SK-N-SH (cell line): ENCODE measurements at regions not wholly inside any gene's neighbourhood (a gene's known extent, or its start where the extent isn't known, plus 50 kb on each side); places are given as distances from the start of the nearest gene placed in this dataset.

ENCODE experiments used
- CTCF ChIA-PET: fragments of 300-600, 350-600 bp; formaldehyde crosslinking; extraction: SDS; loops from one replicate; lab custom pipeline; 2021; lab: Yijun Ruan, JAX
- POLR2A ChIA-PET: fragments of 350-600 bp; sonication (Branson Sonifier 250); formaldehyde crosslinking; extraction: SDS; loops from one replicate; lab custom pipeline; 2020; ENCODE audit warnings: antibody characterized with exemption, inconsistent platforms; lab: Yijun Ruan, JAX
- DNase-seq: peaks from one replicate; pipeline ENCODE4 v3.0.0; 2012
- H2AFZ ChIP-seq: fragments of 200-600 bp; sonication (generic); 2 replicates; pipeline ENCODE4 v1.8.1; 2016; ENCODE audit warnings: antibody characterized with exemption, mild to moderate bottlenecking, low read depth
- H3F3A ChIP-seq: fragments of 200-600 bp; sonication (generic); replicated peaks from 2 replicates; pipeline ENCODE3; 2016; ENCODE audit warnings: antibody characterized with exemption, mild to moderate bottlenecking; ENCODE audit not compliant: insufficient read depth
- H3K27ac ChIP-seq, 2 experiments: fragments of 200-500 bp in 1 of 2; fragments of 200-600 bp in 1 of 2; sonication (Bioruptor generic) in 1 of 2; sonication (generic), shearing (Covaris generic) in 1 of 2; 2 replicates each; pipeline versions ENCODE4 v1.5.1 to v1.6.1; 2014 to 2016; ENCODE audit warnings: low read depth in 2 of 2, inconsistent platforms in 1 of 2, low read length in 1 of 2, mild to moderate bottlenecking in 1 of 2, mixed read lengths in 1 of 2
- H3K27me3 ChIP-seq: fragments of 200-600 bp; sonication (generic), shearing (Covaris generic); 2 replicates; pipeline ENCODE4 v1.6.1; 2016; ENCODE audit warnings: mixed run types; ENCODE audit not compliant: insufficient read depth
- H3K36me3 ChIP-seq, 2 experiments: fragments of 200-500 bp in 1 of 2; fragments of 200-600 bp in 1 of 2; sonication (Bioruptor generic) in 1 of 2; sonication (generic) in 1 of 2; replicated peaks in 1 of 2; 2 replicates each; pipeline versions ENCODE3 to v1.5.1; 2014 to 2016; ENCODE audit warnings: low read length in 1 of 2, mild to moderate bottlenecking in 1 of 2; ENCODE audit not compliant: insufficient read depth in 2 of 2, control insufficient read depth in 1 of 2
- H3K4me1 ChIP-seq, 2 experiments: fragments of 200-500 bp in 1 of 2; fragments of 200-600 bp in 1 of 2; sonication (Bioruptor generic) in 1 of 2; sonication (generic), shearing (Covaris generic) in 1 of 2; 2 replicates each; pipeline versions ENCODE4 v1.5.1 to v1.6.1; 2014 to 2016; ENCODE audit warnings: low read depth in 1 of 2, low read length in 1 of 2, mixed run types in 1 of 2; ENCODE audit not compliant: insufficient read depth in 2 of 2, control insufficient read depth in 1 of 2
- H3K4me2 ChIP-seq: fragments of 200-600 bp; sonication (generic), shearing (Covaris generic); 2 replicates; pipeline ENCODE4 v1.6.1; 2017; ENCODE audit warnings: mixed run types
- H3K4me3 ChIP-seq, 2 experiments: fragments of 200-500 bp in 1 of 2; fragments of 200-600 bp in 1 of 2; sonication (Bioruptor generic) in 1 of 2; sonication (generic), shearing (Covaris generic) in 1 of 2; 2 replicates each; pipeline versions ENCODE4 v1.5.1 to v1.8.1; 2014 to 2016; ENCODE audit warnings: low read depth in 2 of 2, inconsistent platforms in 1 of 2, low read length in 1 of 2, mild to moderate bottlenecking in 1 of 2, mixed read lengths in 1 of 2, moderate library complexity in 1 of 2
- H3K79me2 ChIP-seq: fragments of 200-600 bp; sonication (generic); 2 replicates; pipeline ENCODE4 v1.8.1; 2017; ENCODE audit warnings: mild to moderate bottlenecking; ENCODE audit not compliant: insufficient read depth
- H3K9ac ChIP-seq: fragments of 200-600 bp; sonication (generic); 2 replicates; pipeline ENCODE4 v1.6.1; 2017; ENCODE audit warnings: mixed run types
- H3K9me2 ChIP-seq: fragments of 200-600 bp; sonication (generic); 2 replicates; pipeline ENCODE4 v1.6.1; 2017; ENCODE audit warnings: mixed run types
- H3K9me3 ChIP-seq: fragments of 200-600 bp; sonication (generic); 2 replicates; pipeline ENCODE4 v1.6.1; 2017; ENCODE audit warnings: mixed run types, mild to moderate bottlenecking, moderate library complexity
- H4K20me1 ChIP-seq: fragments of 200-600 bp; sonication (generic); 2 replicates; pipeline ENCODE4 v1.6.1; 2017; ENCODE audit warnings: mild to moderate bottlenecking, mixed run types; ENCODE audit not compliant: insufficient read depth
- CHD2 ChIP-seq: fragments of 150-350 bp; IDR thresholded peaks from 2 replicates; pipeline ENCODE4 v1.6.1; 2018; ENCODE audit warnings: low read length; ENCODE audit not compliant: partially characterized antibody
- CTCF ChIP-seq: fragments of 200-600 bp; sonication (generic); IDR thresholded peaks from 2 replicates; pipeline ENCODE4 v1.6.1; 2017; ENCODE audit warnings: antibody characterized with exemption, mild to moderate bottlenecking, moderate library complexity
- EP300 ChIP-seq, 2 experiments: IDR thresholded peaks; 2 replicates each; pipeline versions ENCODE4 v1.4.0 to v1.6.1; 2012; ENCODE audit warnings: borderline replicate concordance in 1 of 2, low read depth in 1 of 2, low read length in 1 of 2
- EZH2phosphoT487 ChIP-seq: fragments of 200-600 bp; sonication (generic); IDR thresholded peaks from 2 replicates; pipeline ENCODE4 v1.6.1; 2017; ENCODE audit warnings: low read depth, mixed run types, mild to moderate bottlenecking, antibody characterized with exemption, moderate library complexity, borderline replicate concordance
- FOSL2 ChIP-seq: IDR thresholded peaks from 2 replicates; pipeline ENCODE4 v1.4.0; 2012; ENCODE audit warnings: low read depth, mild to moderate bottlenecking, moderate library complexity, borderline replicate concordance
- FOXJ3 ChIP-seq: sonication (generic); formaldehyde crosslinking; IDR thresholded peaks from 2 replicates; pipeline ENCODE4 v1.5.1; 2020; ENCODE audit warnings: mild to moderate bottlenecking, missing genetic modification reagents
- FOXM1 ChIP-seq: IDR thresholded peaks from 2 replicates; pipeline ENCODE4 v1.4.0; 2012; ENCODE audit warnings: low read depth, mild to moderate bottlenecking
- GABPA ChIP-seq: IDR thresholded peaks from 2 replicates; pipeline ENCODE4 v1.4.0; 2012; ENCODE audit warnings: low read depth, mild to moderate bottlenecking
- GATA2 ChIP-seq: sonication (generic); formaldehyde crosslinking; IDR thresholded peaks from 2 replicates; pipeline ENCODE4 v1.5.0; 2020; ENCODE audit warnings: mild to moderate bottlenecking, missing genetic modification reagents
- JUND ChIP-seq: IDR thresholded peaks from 2 replicates; pipeline ENCODE4 v1.4.0; 2012
- MXI1 ChIP-seq: IDR thresholded peaks from 2 replicates; pipeline ENCODE4 v1.6.1; 2012; ENCODE audit warnings: mild to moderate bottlenecking, low read depth, low read length, improper control_type of control experiment
- NFIC ChIP-seq: IDR thresholded peaks from 2 replicates; pipeline ENCODE4 v1.4.0; 2012; ENCODE audit warnings: borderline replicate concordance
- NRF1 ChIP-seq: IDR thresholded peaks from 2 replicates; pipeline ENCODE4 v1.6.1; 2012; ENCODE audit warnings: low read depth, mild to moderate bottlenecking, low read length
- POLR2AphosphoS5 ChIP-seq: IDR thresholded peaks from 2 replicates; pipeline ENCODE4 v1.6.1; 2012; ENCODE audit warnings: low read depth, low read length
- RAD21 ChIP-seq: IDR thresholded peaks from 2 replicates; pipeline ENCODE4 v1.6.1; 2012; ENCODE audit warnings: mild to moderate bottlenecking, low read length
- RFX5 ChIP-seq: IDR thresholded peaks from 2 replicates; pipeline ENCODE4 v1.6.1; 2012; ENCODE audit warnings: mild to moderate bottlenecking, improper control_type of control experiment, low read length
- SIN3A ChIP-seq: IDR thresholded peaks from 2 replicates; pipeline ENCODE4 v1.6.1; 2012; ENCODE audit warnings: low read depth, mild to moderate bottlenecking, low read length, moderate library complexity, borderline replicate concordance
- TAF1 ChIP-seq: IDR thresholded peaks from 2 replicates; pipeline ENCODE4 v1.6.1; 2012; ENCODE audit warnings: low read depth, mild to moderate bottlenecking, low read length, moderate library complexity, borderline replicate concordance
- TEAD4 ChIP-seq: IDR thresholded peaks from 2 replicates; pipeline ENCODE4 v1.4.0; 2012; ENCODE audit warnings: mild to moderate bottlenecking, borderline replicate concordance; ENCODE audit not compliant: insufficient read depth
- USF2 ChIP-seq: fragments of 150-350 bp; IDR thresholded peaks from 2 replicates; pipeline ENCODE4 v1.6.1; 2017; ENCODE audit warnings: antibody characterized with exemption, low read length, low read depth, borderline replicate concordance
- WGBS: methylation state at CpG from one replicate; pipeline ENCODE4 v1.1.6; 2017; ENCODE audit warnings: low lambda C conversion rate; 5-methylcytosine and 5-hydroxymethylcytosine counted together
- TF ChIP-seq, protein P1 (sequence below): IDR thresholded peaks from 2 replicates; pipeline ENCODE4; 2012
- TF ChIP-seq, protein P2 (sequence below): IDR thresholded peaks from 2 replicates; pipeline ENCODE4 v1.4.0; 2012; ENCODE audit warnings: low read depth

DNA sequence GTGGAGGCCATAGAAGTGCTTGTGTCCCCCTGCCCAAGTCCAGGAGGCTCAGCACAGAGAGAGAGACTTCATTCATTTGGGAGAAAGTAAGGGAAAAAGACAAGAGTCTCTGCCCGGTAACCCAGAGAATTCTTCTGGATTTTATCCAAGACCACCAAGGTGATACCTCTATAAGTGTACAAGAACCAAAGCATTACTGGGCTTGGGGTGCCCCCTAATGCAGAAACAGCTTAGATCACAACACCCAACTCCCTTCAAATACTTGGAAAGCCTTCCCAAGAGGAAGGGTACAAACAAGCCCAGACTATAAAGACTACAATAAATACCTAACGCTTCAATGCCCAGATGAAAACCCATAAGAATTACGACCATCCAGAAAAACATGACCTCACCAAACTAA, 119.7 kb upstream of the PDE3A start:
- H3K9me2 ChIP-seq = no peaks in the 10 kb centered on the region
- H3K9ac ChIP-seq = no peak overlapping the region
- no peaks in the 10 kb centered on the region for H3K27me3 ChIP-seq
- DNase-seq = no peak
- no peaks in the 10 kb centered on the region for H3F3A ChIP-seq
- H3K4me2 ChIP-seq = no peak overlapping the region
- TF ChIP-seq RAD21 (no peak), JUND (no peak), FOSL2 (no peak), EP300 (IDR thresholded peaks at IDR 0.05; ENCODE audit: borderline replicate concordance in 1 of 2, low read depth in 1 of 2, low read length in 1 of 2) (no peak), NRF1 (no peak), USF2 (no peak), RFX5 (no peak), GATA2 (CRISPR knock-in tag) (no peak), MXI1 (no peak), TEAD4 (no peak), SIN3A (no peak), CHD2 (no peak)
- TF ChIP-seq, protein P1, sequence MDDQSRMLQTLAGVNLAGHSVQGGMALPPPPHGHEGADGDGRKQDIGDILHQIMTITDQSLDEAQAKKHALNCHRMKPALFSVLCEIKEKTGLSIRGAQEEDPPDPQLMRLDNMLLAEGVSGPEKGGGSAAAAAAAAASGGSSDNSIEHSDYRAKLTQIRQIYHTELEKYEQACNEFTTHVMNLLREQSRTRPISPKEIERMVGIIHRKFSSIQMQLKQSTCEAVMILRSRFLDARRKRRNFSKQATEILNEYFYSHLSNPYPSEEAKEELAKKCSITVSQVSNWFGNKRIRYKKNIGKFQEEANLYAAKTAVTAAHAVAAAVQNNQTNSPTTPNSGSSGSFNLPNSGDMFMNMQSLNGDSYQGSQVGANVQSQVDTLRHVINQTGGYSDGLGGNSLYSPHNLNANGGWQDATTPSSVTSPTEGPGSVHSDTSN = no peak
- WGBS = 58% methylated on average over 3 of the region's 3 CpGs
- H3K36me3 ChIP-seq = no peaks in the 10 kb centered on the region
- H3K9me3 ChIP-seq = no peaks in the 10 kb centered on the region; the same call in 1 of the 2 replicates
- no peaks in the 10 kb centered on the region for H3K79me2 ChIP-seq
- H3K4me3 ChIP-seq = no peak overlapping the region
- H3K4me1 ChIP-seq = no peaks in the 10 kb centered on the region
- POLR2A ChIA-PET = no interaction called here
- no peaks in the 10 kb centered on the region for H4K20me1 ChIP-seq
- no peak overlapping the region for H3K27ac ChIP-seq
- H2AFZ ChIP-seq = no peak overlapping the region
- CTCF ChIA-PET = no interaction called here

GRCh38 chr12:20250761-20251160, 117.6 kb upstream of the PDE3A start:
- WGBS = 67% methylated on average over 1 of the region's 1 CpG
- Histone ChIP-seq H3K4me3 (no peak overlapping the region), H2AFZ (no peak overlapping the region), H3F3A (no peaks in the 10 kb centered on the region), H3K4me1 (no peaks in the 10 kb centered on the region), H3K4me2 (no peak overlapping the region), H3K9ac (no peak overlapping the region), H3K79me2 (no peaks in the 10 kb centered on the region), H4K20me1 (no peaks in the 10 kb centered on the region), H3K9me2 (no peaks in the 10 kb centered on the region), H3K9me3 (no peaks in the 10 kb centered on the region; the same call in 1 of the 2 replicates), H3K27me3 (no peaks in the 10 kb centered on the region), H3K36me3 (no peaks in the 10 kb centered on the region), H3K27ac (no peak overlapping the region)
- POLR2A ChIA-PET = no interaction called here
- CTCF ChIA-PET = no interaction called here
- DNase-seq = no peak
- TF ChIP-seq TAF1 (no peak), GABPA (no peak), FOSL2 (no peak), EZH2phosphoT487 (no peak), CTCF (no peak), NRF1 (no peak), POLR2AphosphoS5 (no peak), CHD2 (no peak), RAD21 (no peak), NFIC (no peak), FOXM1 (no peak), FOXJ3 (no peak)
- TF ChIP-seq, protein P2, sequence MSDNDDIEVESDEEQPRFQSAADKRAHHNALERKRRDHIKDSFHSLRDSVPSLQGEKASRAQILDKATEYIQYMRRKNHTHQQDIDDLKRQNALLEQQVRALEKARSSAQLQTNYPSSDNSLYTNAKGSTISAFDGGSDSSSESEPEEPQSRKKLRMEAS = no peak
